TTC549 (cell line): ENCODE measurements at regions not wholly inside any gene's neighbourhood (a gene's known extent, or its start where the extent isn't known, plus 50 kb on each side); places are given as distances from the start of the nearest gene placed in this dataset.
"Not testable (repeated sequence)": the region's sequence is repeated elsewhere in the genome, so short reads cannot be mapped to it uniquely, and the experiment has no call there.

ENCODE experiments used
- FAIRE-seq: peaks from 2 replicates; lab custom pipeline; 2012; peaks lifted over from hg19 to GRCh38; lab: Jason Lieb, UNC

DNA sequence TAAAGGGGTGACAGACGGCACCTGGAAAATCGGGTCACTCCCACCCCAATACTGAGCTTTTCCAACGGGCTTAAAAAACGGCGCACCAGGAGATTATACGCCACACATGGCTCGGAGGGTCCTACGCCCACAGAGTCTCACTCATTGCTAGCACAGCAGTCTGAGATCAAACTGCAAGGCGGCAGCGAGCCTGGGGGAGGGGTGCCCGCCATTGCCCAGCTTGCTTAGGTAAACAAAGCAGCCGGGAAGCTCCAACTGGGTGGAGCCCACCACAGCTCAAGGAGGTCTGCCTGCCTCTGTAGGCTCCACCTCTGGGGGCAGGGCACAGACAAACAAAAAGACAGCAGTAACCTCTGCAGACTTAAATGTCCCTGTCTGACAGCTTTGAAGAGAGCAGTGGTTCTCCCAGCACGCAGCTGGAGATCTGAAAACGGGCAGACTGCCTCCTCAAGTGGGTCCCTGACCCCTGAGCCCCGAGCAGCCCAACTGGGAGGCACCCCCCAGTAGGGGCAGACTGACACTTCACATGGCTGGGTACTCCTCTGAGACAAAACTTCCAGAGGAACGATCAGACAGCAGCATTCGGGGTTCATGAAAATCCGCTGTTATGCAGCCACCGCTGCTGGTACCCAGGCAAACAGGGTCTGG, 162.8 kb upstream of the GJE1 start:
- not testable (repeated sequence) for FAIRE-seq

DNA sequence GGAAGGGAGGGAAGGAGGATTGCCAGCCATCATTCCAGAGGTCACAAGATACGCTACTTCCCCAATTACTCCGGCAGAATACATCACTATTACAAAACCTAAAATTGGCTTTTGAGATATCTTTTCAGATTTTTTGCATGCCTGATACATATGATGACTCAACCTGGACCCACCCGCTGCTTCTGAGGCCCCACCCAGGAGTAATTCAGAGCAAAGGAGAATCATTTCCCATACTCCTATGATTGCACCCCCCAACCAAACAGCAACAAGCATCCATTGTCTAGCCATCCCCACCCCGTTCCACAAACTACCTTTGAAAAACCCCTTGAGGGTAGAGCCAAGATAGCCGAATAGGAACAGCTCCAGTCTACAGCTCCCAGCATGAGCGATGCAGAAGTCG, 163.5 kb upstream of the GJE1 start:
- FAIRE-seq: no peak

DNA sequence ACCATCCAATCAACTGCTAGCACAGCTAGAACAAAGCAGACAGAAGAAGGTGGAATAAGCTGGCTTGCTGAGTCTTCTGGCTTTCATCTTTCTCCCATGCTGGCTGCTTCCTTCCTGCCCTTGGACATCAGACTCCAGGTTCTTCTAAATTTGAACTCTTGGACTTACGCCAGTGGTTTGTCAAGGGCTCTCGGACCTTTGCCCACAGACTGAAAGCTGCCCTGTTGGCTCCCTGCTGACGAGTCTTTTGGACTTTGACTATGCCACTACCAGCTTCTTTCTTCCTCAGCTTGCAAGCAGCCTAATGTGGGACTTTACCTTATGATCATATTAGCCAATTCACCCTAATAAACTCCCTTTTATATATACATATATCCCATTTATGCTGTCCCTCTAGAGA, 164.1 kb upstream of the GJE1 start:
- no peak for FAIRE-seq

DNA sequence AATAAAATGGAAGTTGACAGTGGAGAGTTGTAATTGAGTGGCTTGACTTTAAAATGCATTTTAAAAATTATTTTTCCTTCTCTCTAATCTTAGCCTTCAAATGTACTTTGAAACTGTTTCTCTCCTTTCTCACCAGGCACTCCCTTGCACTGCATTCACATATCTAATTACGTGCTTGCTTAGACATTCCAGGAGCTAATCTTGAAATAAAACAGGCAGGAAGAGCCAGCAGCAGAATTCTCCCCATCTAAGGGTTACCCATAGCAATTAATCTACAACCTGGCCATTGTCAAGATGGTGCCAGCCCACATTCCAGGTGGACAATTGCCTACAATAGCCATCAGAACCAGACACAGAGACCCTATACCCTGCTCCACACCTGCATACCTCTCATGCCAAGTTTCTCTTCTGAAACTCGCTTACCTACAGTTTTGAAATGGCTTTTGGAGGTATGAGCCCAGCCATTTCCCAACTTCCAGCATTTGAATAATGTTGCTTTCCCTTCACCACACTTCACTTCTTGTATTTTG, 167.6 kb upstream of the GJE1 start:
- FAIRE-seq: no peak

DNA sequence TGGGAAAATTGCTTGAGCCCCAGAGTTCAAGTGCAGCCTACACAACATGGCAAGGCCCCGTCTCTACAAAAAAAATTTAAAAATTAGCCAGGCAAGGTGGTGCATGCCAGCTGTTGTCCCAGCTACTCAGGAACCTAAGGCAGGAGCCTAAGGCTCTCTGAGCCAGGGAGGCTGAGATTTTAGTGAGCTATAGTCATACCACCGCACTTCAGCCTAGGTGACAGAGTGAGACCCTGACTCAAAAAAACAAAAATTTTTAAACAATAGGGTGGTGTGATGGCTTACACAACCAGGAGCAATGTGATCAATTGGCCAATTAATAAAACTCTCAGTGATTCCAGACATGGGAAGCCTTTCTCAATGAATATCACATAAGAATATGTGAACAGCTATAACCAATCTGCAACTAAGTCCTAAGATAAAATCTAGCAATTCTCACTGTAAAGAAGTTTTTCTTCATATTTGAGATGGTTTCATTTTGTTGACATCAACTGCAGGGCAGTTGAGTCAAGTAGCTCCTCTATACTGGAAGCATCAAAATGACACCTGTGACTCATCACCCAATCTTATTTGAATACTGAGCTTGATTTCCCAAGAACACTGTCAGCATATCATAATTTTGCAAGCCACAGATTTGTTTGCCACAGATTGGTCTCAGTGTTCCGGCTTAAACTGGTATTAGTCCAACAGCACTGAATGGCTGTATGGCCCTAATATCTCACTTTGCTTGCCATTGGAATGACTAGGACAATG, 169.0 kb upstream of the GJE1 start:
- FAIRE-seq: no peak

DNA sequence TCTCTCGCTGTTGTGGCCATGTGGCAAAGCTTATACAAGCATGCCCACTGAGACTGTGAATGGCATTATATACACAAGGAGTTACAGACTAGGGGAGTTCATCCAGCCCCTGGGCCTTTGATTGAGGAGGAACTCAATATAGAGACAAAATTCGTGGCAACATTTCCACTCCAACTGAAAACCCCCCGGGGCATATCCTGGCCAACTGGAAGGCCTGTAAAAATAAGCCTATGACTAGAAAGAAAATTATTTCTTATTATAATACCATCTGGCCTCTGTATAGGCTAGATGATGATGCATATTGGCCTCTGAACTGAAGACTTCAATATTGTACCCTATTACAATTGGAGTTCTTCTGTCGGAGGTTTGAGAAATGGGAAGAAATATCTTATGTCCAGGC, 175.5 kb upstream of the GJE1 start:
- no peak for FAIRE-seq

DNA sequence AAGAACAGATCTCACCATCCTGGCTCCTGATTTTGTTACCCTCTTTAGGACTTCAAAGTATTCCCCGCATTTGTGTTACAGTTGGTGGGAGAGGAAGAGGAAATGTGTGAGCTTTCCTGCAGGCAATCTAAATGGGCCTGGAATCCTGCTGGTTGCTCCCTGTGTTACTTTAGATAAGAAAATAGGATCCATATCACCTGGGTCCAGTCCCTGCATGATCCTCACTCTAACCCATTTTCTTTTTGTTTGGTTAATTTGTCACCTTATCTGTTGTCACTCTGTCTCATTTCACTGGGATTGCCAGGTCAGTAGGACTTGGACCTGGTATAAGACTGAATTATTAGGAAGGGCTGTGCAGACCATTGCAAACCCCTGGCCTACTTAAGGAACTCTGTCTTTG, 175.9 kb upstream of the GJE1 start:
- FAIRE-seq: no peak

DNA sequence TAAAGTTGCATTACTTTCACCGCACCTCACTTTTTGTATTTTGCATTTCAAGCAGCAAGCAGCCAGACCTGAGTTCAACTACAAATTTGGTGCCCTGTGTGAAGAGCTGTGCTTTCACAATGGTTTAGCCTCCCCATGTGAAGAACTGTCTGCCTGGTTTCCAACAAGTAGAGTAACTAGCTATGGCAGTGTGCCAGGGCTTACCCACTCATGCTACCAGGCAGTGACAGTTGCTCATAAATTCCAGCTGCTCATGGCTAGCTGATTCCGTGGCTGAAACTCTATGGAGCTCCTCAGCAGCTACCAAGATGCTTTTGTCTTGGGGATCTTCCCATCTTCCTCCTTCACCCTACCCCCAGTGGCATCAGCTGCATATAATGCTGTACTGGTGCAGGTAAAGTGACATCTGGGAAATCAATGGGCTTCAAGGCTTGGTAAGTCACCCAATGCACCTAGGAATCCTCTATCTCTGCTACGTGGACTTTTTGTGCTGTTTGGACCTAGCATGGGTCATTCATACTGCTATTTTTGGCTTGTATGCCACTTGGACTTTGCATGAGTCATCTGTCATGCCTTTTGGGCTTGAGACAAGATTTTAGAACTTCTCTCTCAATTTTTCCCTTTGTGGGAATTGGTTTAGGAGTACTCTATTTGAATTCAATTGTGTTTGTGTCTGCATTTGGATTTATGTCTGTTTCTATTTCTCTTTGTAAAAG, 176.5 kb upstream of the GJE1 start:
- no peak for FAIRE-seq

DNA sequence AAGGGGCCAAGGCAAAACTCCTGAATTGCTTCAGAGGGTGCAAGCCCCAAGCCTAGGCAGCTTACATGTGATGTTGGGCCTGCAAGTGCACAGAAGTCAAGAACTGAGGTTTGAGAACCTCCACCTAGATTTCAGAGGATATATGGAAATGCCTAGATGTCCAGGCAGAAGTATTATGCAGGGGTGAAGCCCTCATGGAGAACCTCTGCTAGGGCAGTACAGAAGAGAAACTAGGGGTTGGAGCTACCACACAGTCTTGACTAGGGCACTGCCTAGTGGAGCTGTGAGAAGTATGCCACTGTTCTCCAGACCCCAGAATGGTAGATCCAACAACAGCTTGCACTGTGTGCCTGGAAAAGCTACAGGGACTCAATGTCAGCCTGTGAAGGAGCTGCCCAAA, 179.7 kb upstream of the GJE1 start:
- FAIRE-seq: no peak

DNA sequence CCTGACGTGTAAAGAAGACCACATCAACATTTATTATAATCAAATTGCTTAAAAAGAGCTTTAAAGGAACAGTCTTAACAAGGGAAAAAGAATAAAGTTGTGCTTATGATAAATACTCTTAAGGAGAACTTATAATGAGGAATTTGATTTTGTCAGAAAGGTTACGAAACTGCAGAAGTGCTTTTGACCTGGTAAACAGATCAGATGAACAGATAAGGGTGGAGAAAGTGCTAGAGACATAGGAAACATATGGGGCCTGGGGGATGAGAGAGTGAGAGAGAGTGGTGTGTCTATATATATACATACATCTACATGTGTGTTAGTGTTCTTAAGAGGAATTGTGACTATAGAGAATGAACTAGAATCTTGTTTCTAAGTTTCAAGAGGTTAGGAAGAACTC, 186.2 kb upstream of the GJE1 start:
- FAIRE-seq: no peak

DNA sequence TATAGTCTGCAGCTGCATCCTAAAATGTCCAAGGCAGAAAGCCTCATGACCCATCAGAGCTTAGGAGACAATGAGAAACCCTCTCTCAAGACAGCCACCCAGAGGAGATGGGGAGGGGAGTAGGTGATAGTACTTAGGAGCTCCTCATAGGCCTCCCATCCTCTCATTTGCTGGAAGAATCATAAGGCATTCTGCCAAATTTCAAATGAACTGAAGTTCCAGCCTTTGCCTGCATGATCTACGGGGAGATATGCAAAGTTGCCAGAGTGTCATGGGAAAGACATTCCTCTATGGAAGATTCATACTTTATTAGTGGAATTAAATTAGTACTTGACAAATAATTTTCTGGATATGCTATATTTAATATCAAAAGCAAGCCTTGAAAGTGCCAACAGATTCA, 194.1 kb upstream of the GJE1 start:
- FAIRE-seq: no peak

DNA sequence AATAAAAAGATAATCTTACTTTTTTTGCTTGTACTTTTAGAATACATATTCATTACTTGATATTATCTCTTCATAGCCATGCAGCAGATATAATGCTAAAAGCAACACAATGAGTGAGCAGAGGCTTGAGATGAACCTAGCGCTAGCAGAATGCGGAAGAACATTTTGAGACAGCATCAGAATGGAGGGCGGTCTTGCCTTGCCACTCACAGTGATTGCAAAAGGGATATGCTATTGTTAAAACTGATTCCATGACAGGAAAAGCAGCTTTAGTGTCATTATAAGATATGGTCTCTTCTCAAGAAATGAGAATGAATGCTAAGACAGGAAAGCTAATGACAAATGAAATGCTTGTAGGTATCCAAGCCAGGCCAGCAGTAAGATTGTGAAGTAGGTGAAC, 200.0 kb upstream of the GJE1 start:
- FAIRE-seq: no peak

DNA sequence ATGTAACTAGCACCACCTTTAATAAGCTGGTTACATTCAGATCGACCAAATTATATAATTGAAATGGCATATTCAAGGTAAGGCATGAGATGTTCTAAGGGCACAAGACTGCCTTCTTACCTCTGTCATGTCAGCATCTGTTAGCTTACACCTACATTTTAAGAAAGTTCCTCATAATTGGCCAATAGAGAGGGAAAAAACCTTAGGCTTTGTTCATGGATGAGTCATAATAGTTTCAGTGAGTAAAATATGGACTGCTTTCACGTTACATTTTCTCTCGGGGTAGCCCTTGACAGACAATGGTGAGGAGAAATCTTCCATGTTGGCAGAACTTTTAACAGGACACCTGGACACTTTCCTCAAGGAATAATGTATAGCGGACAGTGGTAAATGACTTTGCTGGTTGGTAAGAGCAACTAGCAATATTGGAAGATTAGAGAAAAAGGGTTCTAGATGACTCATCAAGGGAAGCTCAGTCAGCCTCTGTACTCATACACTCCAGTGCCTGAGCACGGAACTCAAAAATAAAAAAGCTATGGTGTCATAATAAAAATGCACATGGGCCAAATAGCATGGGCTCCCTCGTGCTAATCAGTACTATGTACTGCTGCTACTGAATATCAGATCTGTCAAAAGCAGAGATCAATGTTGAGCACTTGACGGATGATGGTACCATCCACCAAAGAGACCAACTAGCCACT, 206.4 kb upstream of the GJE1 start:
- not testable (repeated sequence) for FAIRE-seq

DNA sequence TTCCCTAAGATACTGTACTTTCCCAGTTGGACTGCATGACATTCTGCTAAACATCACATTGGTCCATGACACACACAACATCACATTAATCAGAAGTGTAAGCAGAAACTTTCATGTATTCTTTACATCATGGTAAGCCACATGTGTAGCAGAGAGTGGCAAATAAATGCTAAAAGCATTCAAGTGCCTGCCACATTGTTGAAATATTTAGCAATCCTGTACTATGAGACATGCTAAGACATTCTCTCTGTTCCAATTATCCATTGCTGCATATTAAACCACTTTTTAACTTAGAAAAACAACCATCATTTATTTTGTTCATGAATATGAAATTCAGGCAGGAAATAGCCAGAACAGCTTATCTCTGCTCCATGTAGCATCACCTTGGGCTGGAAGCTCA, 207.7 kb upstream of the GJE1 start:
- no peak for FAIRE-seq

DNA sequence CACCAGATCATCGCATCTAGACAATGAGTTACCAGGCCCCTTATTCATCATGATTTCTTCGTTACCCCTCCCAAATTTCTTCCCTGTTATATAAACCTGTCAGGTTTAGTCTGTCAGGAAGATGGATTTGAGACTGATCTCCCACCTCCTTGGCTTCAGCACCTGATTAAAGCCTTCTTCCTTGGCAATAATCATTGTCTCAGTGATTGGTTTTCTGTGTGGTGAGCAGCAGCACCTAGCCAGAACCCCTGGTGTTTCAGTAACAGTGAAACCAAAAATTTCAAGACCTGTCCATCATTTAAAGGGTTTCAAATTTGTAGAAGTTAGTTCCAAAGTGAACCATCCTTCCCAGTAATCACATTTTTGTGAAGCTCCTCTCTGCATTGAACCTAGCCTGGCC, 209.8 kb upstream of the GJE1 start:
- FAIRE-seq: no peak

DNA sequence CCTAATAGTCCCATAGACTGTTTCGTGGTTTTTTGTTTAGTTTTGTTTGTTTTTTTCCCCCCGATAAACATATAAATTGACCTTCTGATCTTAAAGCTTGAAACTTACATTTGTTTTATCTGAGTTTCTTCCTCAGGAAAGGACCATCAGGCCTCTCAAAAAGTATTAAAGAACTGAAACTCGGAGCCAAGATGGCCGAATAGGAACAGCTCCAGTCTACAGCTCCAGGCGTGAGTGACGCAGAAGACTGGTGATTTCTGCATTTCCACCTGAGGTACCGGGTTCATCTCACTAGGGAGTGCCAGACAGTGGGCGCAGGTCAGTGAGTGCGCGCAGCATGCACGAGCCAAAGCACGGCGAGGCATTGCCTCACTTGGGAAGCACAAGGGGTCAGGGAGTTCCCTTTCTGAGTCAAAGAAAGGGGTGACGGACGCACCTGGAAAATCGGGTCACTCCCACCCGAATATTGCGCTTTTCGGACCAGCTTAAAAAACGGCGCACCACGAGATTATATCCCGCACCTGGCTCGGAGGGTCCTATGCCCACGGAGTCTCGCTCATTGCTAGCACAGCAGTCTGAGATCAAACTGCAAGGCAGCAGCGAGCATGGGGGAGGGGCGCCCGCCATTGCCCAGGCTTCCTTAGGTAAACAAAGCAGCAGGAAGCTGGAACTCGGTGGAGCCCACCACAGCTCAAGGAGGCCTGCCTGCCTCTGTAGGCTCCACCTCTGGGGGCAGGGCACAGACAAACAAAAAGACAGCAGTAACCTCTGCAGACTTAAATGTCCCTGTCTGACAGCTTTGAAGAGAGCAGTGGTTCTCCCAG, 215.8 kb upstream of the GJE1 start:
- FAIRE-seq: not testable (repeated sequence)

DNA sequence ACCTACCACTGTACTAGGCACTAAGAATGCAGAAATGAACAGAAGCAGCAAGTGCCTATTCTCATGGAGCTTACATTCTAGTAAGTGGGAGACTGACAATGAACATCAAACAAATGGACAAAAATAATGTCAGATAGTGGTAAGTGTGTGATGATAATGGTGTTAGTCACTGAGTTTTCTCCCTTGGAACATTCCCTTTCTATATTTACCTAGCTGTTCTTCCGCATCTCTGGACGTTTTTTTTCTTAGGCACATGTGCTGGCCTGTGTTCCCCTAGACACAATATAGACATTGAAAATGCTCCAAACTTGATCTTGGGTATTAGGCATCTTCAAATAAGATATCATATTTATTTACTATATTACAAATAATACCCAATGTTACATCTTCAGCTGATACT, 218.1 kb upstream of the GJE1 start:
- FAIRE-seq: no peak

DNA sequence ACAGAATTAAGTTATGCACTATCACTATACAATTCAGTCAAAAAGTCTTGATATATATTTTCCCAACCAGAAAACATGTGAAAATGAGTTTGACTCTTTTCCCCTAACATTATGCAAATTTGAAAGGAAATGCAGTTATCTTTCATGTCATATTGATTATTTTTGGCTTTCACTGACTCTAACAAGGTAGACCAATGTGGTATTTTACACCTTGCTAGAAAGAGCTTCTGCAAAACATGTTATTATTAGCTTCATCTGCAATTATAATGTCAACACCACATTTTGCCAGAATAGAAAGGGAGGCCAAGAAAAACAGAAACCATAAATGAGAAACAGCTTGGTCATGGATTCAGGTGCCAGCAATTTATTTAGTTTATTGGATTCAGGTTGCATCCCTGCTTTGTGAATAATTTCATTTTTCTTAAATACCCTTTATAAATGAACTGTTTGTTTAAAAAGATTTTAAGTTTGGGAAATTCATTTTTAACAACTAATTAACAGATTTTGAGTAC, 226.1 kb upstream of the GJE1 start:
- no peak for FAIRE-seq

DNA sequence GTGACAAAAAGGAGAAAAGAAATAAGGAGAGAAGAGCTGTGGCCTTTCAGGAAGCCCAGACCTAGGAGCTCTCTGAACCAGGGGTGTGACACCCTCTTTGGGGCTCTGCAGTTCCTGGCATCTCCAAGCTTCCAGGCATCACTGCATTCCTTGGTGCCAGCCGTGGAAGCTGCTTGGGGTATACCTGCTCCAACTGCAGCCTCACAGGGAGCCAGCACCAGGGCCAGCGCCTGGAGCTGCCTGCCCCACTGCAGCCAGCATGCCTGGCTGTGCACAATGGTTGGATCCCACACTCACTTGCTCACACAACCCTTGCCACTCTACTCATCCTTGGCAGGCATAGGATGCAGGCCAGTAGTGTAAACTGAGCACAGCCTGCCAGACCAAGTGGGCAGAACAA, 242.1 kb upstream of the GJE1 start:
- no peak for FAIRE-seq

DNA sequence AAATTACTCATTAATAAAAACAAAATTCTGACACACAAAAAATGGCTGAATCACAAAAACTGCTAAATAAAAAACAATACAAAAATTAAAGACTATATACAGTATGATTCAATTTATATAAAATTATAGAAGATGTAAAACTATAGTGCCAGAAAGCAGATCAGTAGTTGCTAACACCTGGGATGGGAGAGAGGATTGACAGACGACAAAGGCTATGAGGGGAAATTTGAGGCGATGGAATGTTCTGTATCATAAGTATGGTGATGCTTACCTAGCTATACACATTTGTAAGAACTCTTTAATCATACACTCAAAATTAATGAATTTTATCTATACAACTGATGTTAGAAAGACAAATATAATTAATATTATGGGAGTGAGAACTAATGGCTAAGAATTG, 247.9 kb upstream of the GJE1 start:
- FAIRE-seq: no peak

DNA sequence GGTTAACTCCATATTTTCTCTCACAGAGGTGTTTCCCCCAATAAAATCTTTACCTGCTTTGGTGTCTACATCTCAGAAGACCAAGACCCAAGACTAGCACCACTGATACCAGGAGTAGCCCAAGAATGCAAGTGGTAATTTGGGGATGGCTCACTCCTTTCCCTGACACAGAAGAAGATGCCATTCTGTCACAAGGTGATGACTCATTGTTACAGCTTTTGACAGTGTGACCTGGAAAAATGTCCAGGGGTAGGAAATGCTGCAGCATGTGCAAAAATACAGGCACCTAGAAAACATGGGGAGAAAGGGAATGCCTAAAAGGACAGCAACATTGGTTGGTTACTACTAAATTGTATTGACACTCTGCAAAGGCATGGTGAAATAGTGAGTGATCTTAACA, 254.0 kb upstream of the GJE1 start:
- no peak for FAIRE-seq
